CD8-positive, alpha-beta memory T cell (primary cell): ENCODE measurements at regions not wholly inside any gene's neighbourhood (a gene's known extent, or its start where the extent isn't known, plus 50 kb on each side); places are given as distances from the start of the nearest gene placed in this dataset.
"Not testable (repeated sequence)": the region's sequence is repeated elsewhere in the genome, so short reads cannot be mapped to it uniquely, and the experiment has no call there.

Experiments used
- CTCF ChIA-PET: fragments of 350-600 bp; sonication (Branson Sonifier 250); formaldehyde crosslinking; loops from one replicate; lab custom pipeline; 2021; ENCODE audit warnings: antibody characterized with exemption; lab: Charles Lee
- POLR2A ChIA-PET: fragments of 350-600 bp; sonication (Branson Sonifier 250); formaldehyde crosslinking; loops from one replicate; lab custom pipeline; 2021; ENCODE audit warnings: antibody characterized with exemption; lab: Charles Lee
- DNase-seq, 5 donors: peaks; one replicate each; pipeline versions ENCODE4 v3.0.0 to v3.0.0-alpha.2; 2020 to 2022; ENCODE audit warnings: mixed read lengths in 1 of 5
- H3K27ac ChIP-seq: one replicate; pipeline ENCODE4 v1.7.0; 2013; ENCODE audit warnings: low read depth, mild to moderate bottlenecking, low read length, moderate library complexity
- H3K27me3 ChIP-seq: 2 replicates; pipeline ENCODE4 v1.7.0; 2013; ENCODE audit warnings: low read length, mild to moderate bottlenecking; ENCODE audit not compliant: insufficient read depth, poor library complexity, severe bottlenecking
- H3K36me3 ChIP-seq: 2 replicates; pipeline ENCODE4 v1.7.0; 2013; ENCODE audit warnings: mild to moderate bottlenecking, low read length, moderate library complexity; ENCODE audit not compliant: insufficient read depth
- H3K4me1 ChIP-seq: 2 replicates; pipeline ENCODE4 v1.7.0; 2013; ENCODE audit warnings: mild to moderate bottlenecking, low read length, moderate library complexity; ENCODE audit not compliant: insufficient read depth
- H3K4me3 ChIP-seq: 2 replicates; pipeline ENCODE4 v1.7.0; 2013; ENCODE audit warnings: mild to moderate bottlenecking, low read length
- H3K9me3 ChIP-seq: 2 replicates; pipeline ENCODE4 v1.7.0; 2013; ENCODE audit warnings: mild to moderate bottlenecking, low read length
- H3K27ac Mint-ChIP-seq, 8 donors: one replicate each; pipeline ENCODE4 v1.8.0; 2020 to 2021; ENCODE audit warnings: mixed read lengths in 8 of 8, mild to moderate bottlenecking in 6 of 8, inconsistent platforms in 3 of 8, moderate library complexity in 3 of 8
- H3K27me3 Mint-ChIP-seq, 2 donors: one replicate each; pipeline ENCODE4 v1.8.0; 2020 to 2021; ENCODE audit warnings: mixed read lengths in 2 of 2, mild to moderate bottlenecking in 1 of 2, moderate library complexity in 1 of 2
- H3K36me3 Mint-ChIP-seq, 3 donors: one replicate each; pipeline ENCODE4 v1.8.0; 2020 to 2021; ENCODE audit warnings: mixed read lengths in 3 of 3, inconsistent platforms in 1 of 3, mild to moderate bottlenecking in 1 of 3
- H3K4me1 Mint-ChIP-seq, 3 donors: one replicate each; pipeline ENCODE4 v1.8.0; 2020 to 2021; ENCODE audit warnings: mixed read lengths in 3 of 3, inconsistent platforms in 1 of 3, mild to moderate bottlenecking in 1 of 3
- H3K4me3 Mint-ChIP-seq, 7 donors: one replicate each; pipeline ENCODE4 v1.8.0; 2020 to 2021; ENCODE audit warnings: mixed read lengths in 7 of 7, mild to moderate bottlenecking in 6 of 7, moderate library complexity in 4 of 7, inconsistent platforms in 2 of 7
- H3K9me3 Mint-ChIP-seq, 5 donors: one replicate each; pipeline ENCODE4 v1.8.0; 2020 to 2022; ENCODE audit warnings: mixed read lengths in 5 of 5, mild to moderate bottlenecking in 3 of 5, moderate library complexity in 2 of 5, inconsistent platforms in 1 of 5

DNA sequence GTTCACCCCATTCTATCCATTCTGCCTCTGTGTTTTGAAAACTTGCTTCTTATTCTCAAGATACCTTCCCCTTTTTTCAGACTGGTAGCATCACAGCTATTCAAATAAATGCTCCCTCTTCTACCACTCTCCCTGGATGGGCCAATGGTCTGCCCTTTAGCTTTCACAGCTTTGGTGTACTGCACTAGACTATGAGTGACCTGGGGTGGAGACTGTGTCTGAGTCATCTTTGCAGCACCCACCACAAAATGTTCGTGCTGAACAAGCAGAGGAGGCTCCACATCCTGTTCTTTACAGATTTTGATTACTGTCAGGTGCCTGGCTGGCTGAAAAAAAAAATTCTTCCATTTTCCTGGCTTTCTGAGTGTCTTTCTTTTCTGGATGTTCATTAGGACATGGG lies 1104.1 kb upstream of the TMEM132C start:
- H3K27ac Mint-ChIP-seq: peak overlapping the region in 7 of 8 donors; percentile 61 to 90 (median 84)
- no peaks in the 10 kb centered on the region for H3K36me3 Mint-ChIP-seq
- Histone ChIP-seq H3K27me3 (no peaks in the 10 kb centered on the region), H3K36me3 (no peaks in the 10 kb centered on the region), H3K9me3 (no peaks in the 10 kb centered on the region), H3K4me1 (peaks cover 22% of the 10 kb centered on the region), H3K27ac (peak overlapping the region; percentile 52), H3K4me3 (no peak overlapping the region)
- peak in 2 of 5 donors; percentile 53 to 80 for DNase-seq
- ChIA-PET CTCF (interaction anchor here (1.2 to 2.2 kb wide), 2 partner anchors 17 to 54 kb away, joined by 4 to 7 read pairs; no protein-coding TSS in a partner anchor), POLR2A (interaction anchor here (0.9 kb wide), 1 partner anchor 16 kb away, joined by 3 read pairs; no protein-coding TSS in a partner anchor)
- peaks cover 0 to 6% (median 4%) of the 10 kb centered on the region in 5 donors for H3K9me3 Mint-ChIP-seq
- peak overlapping the region in 5 of 7 donors; percentile 14 to 49 (median 41) for H3K4me3 Mint-ChIP-seq
- peaks cover 29 to 50% (median 32%) of the 10 kb centered on the region in 3 donors for H3K4me1 Mint-ChIP-seq
- peaks cover under 1 to 4% of the 10 kb centered on the region in 2 donors for H3K27me3 Mint-ChIP-seq

DNA sequence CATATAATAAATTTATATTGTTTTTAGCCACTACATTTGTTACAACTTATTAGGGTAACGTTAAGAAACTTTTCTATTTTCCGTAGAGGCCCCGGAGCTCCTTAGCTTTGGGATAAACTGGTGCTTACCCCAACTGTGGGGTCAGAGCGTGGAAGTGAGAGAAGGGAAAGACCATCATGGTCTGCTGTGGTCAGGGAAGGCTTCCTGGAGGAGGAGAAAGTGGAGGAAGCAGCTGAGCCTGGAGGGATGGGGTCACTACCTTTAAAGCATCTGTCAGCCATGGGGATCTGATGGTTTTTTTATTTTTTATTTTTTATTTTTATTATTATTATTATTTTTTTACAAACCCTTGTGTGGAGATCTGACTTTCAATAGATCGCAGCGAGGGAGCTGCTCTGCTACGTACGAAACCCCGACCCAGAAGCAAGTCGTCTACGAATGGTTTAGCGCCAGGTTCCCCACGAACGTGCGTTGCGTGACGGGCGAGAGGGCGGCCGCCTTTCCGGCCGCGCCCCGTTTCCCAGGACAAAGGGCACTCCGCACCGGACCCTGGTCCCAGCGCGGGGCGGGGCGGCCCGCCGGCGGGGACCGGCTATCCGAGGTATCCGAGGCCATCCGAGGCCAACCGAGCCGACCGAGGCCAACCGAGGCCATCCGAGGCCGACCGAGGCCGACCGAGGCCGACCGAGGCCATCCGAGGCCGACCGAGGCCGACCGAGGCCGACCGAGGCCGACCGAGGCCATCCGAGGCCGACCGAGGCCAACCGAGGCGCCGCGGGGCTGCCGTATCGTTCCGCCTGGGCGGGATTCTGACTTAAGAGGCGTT lies 1101.2 kb upstream of the TMEM132C start:
- H3K27me3 ChIP-seq: no peaks in the 10 kb centered on the region
- H3K4me3 ChIP-seq: no peak overlapping the region
- H3K27ac ChIP-seq: no peak overlapping the region
- no peaks in the 10 kb centered on the region for H3K9me3 ChIP-seq
- ChIA-PET CTCF (interaction anchor here (0.8 to 1.3 kb wide), 3 partner anchors 15 to 122 kb away, joined by 3 read pairs; no protein-coding TSS in a partner anchor), POLR2A (no interaction called here)
- no peaks in the 10 kb centered on the region for H3K36me3 ChIP-seq
- Mint-ChIP-seq H3K9me3 (peaks cover 0 to 5% (median 2%) of the 10 kb centered on the region in 5 donors), H3K27ac (peak overlapping the region; percentile 16 to 96 (median 84)), H3K36me3 (peaks cover 0 to 3% (median 0%) of the 10 kb centered on the region in 3 donors), H3K4me3 (peak overlapping the region; percentile 51 to 92 (median 83)), H3K27me3 (peaks cover 6 to 30% of the 10 kb centered on the region in 2 donors), H3K4me1 (peaks cover 29 to 50% (median 32%) of the 10 kb centered on the region in 3 donors)
- DNase-seq: peak; percentile 7 to 86 (median 79)
- H3K4me1 ChIP-seq: peaks cover 22% of the 10 kb centered on the region

DNA sequence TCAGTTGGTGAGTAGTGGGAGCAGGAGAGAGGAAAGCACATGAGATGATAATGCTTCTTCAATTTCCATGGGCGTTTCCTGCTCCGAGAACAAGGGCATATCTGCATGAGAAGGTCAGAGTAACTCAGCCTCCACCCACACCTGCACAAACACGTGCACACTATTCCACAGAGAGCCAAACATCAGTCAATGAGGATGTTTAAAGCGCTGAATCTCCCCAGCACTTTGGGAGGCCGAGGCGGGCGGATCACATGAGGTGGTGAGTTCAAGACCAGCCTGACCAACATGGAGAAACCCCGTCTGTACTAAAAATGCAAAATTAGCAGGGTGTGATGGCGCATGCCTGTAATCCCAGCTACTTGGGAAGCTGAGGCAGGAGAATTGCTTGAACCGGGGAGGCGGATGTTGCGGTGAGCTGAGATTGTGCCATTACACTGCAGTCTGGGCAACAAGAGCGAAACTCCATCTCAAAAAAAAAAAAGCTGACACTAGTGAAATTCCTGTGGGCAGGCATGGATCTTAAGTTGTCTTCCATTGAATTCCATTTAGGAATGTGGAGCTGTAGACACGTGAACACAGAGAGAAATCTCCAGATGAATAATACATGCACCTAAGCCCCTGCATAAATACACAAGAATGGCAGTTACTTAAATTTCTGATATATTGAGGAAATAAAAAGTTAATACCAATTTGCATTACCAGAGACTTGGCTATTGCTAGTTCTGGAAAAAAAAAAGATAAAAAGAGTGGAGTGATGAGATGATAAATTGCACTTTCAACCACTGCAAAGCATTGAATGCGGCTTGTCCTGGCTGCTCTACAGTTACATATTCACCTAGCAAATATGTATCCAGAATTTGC lies 1097.4 kb upstream of the TMEM132C start:
- peaks cover 17 to 36% of the 10 kb centered on the region in 2 donors for H3K27me3 Mint-ChIP-seq
- H3K36me3 Mint-ChIP-seq: peaks cover 0 to 3% (median 1%) of the 10 kb centered on the region in 3 donors
- peaks cover 5 to 12% (median 6%) of the 10 kb centered on the region in 3 donors for H3K4me1 Mint-ChIP-seq
- H3K4me3 Mint-ChIP-seq: peak overlapping the region in 2 of 7 donors; percentile 10 to 24
- no peak overlapping the region for H3K27ac Mint-ChIP-seq
- Histone ChIP-seq H3K4me3 (no peak overlapping the region), H3K4me1 (no peaks in the 10 kb centered on the region), H3K36me3 (no peaks in the 10 kb centered on the region), H3K27me3 (no peaks in the 10 kb centered on the region), H3K27ac (no peak overlapping the region), H3K9me3 (no peaks in the 10 kb centered on the region)
- ChIA-PET CTCF (no interaction called here), POLR2A (no interaction called here)
- H3K9me3 Mint-ChIP-seq: peaks cover 0 to 9% (median 2%) of the 10 kb centered on the region in 5 donors
- DNase-seq: no peak

- peaks cover 2 to 6% (median 4%) of the 10 kb centered on the region in 3 donors for H3K4me1 Mint-ChIP-seq
- Histone ChIP-seq H3K36me3 (no peaks in the 10 kb centered on the region), H3K4me1 (no peaks in the 10 kb centered on the region), H3K9me3 (no peaks in the 10 kb centered on the region), H3K4me3 (no peak overlapping the region), H3K27me3 (no peaks in the 10 kb centered on the region), H3K27ac (no peak overlapping the region)
- ChIA-PET POLR2A (no interaction called here), CTCF (no interaction called here)
- peaks cover 0 to 3% (median 1%) of the 10 kb centered on the region in 3 donors for H3K36me3 Mint-ChIP-seq
- H3K4me3 Mint-ChIP-seq: no peak overlapping the region
- peaks cover 17 to 36% of the 10 kb centered on the region in 2 donors for H3K27me3 Mint-ChIP-seq
- no peak for DNase-seq
- H3K9me3 Mint-ChIP-seq: peaks cover 0 to 9% (median 3%) of the 10 kb centered on the region in 5 donors
- no peak overlapping the region for H3K27ac Mint-ChIP-seq
Observed at GRCh38 chr12:127170226-127171180, 1096.5 kb upstream of the TMEM132C start.

DNA sequence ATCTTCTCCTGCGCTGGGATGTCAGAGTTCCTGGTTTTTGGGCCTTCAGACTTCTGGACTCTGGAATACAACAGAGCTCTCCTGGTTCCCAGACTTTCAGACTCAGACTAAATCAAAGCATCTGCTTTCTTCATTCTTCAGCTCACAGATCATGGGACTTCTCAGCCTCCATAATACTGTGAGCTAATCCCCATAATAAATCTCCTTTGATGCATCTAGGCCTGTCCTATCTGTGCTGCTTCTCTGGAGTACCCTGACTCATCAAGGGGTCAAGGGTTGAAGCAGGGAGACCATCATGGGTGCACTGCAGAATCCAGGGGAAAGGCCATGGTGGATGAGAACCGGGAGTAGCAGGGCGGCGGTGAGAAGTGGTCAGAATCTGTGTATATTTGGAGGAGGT lies 1094.1 kb upstream of the TMEM132C start:
- no peak overlapping the region for H3K4me3 ChIP-seq
- peaks cover 0 to 3% (median 3%) of the 10 kb centered on the region in 3 donors for H3K36me3 Mint-ChIP-seq
- H3K9me3 Mint-ChIP-seq: peaks cover 7 to 18% (median 10%) of the 10 kb centered on the region in 5 donors
- ChIA-PET CTCF (no interaction called here), POLR2A (no interaction called here)
- H3K27ac Mint-ChIP-seq: no peak overlapping the region
- H3K36me3 ChIP-seq: no peaks in the 10 kb centered on the region
- no peak overlapping the region for H3K4me3 Mint-ChIP-seq
- H3K27me3 ChIP-seq: no peaks in the 10 kb centered on the region
- H3K4me1 ChIP-seq: no peaks in the 10 kb centered on the region
- no peak for DNase-seq
- H3K27me3 Mint-ChIP-seq: peaks cover 16 to 32% of the 10 kb centered on the region in 2 donors
- H3K27ac ChIP-seq: no peak overlapping the region
- peaks cover 5% of the 10 kb centered on the region for H3K9me3 ChIP-seq
- no peaks in the 10 kb centered on the region for H3K4me1 Mint-ChIP-seq

DNA sequence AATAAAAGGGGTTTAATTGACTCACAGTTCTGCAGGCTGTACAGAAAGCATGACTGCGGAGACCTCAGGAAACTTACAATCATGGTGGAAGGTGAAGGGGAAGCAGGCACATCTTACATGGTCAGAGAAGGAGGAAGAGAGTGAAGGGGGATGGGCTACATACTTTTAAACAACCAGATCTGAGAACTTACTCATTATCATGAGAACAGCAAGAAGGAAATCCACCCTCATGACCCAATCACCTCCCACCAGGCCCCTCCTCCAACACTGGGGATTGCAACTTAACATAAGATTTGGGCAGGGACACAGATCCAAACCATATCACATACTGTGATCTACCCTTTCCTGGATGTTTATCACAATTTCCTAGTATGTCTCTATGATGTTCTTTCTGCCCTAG lies 1093.0 kb upstream of the TMEM132C start:
- CTCF ChIA-PET, POLR2A ChIA-PET: not testable (repeated sequence)
- peaks cover 7 to 21% (median 15%) of the 10 kb centered on the region in 5 donors for H3K9me3 Mint-ChIP-seq

DNA sequence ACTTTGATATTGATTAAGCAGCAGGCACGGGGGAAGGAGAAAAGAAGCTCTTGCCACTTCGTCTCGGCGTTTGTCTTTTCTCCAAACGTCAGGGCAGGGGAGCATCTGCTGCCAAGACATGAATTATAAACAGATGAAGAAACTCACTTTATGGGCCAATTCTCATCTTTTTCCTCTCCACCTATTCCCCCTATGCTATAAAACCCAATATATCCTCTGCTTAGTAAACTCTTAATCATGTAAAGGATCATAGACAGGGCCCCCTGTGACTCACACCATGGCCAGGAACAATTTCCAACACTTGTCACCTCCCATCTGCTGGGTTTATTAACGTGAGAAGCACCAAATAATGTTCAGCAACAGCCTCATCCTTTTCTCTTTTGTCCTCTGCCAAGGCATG lies 1092.1 kb upstream of the TMEM132C start:
- DNase-seq: no peak
- Mint-ChIP-seq H3K4me1 (no peaks in the 10 kb centered on the region), H3K9me3 (peaks cover 7 to 21% (median 15%) of the 10 kb centered on the region in 5 donors), H3K27me3 (peaks cover 13 to 14% of the 10 kb centered on the region in 2 donors), H3K4me3 (no peak overlapping the region), H3K36me3 (peaks cover 0 to 3% (median 0%) of the 10 kb centered on the region in 3 donors), H3K27ac (no peak overlapping the region)
- POLR2A ChIA-PET: no interaction called here
- Histone ChIP-seq H3K36me3 (no peaks in the 10 kb centered on the region), H3K9me3 (peaks cover 5% of the 10 kb centered on the region), H3K27me3 (no peaks in the 10 kb centered on the region), H3K4me3 (no peak overlapping the region), H3K4me1 (no peaks in the 10 kb centered on the region), H3K27ac (no peak overlapping the region)
- CTCF ChIA-PET: no interaction called here

More for the DNA sequence above, 1093.0 kb upstream of the TMEM132C start:
- not testable (repeated sequence) for H3K36me3 ChIP-seq, H3K4me3 ChIP-seq, H3K4me1 Mint-ChIP-seq, H3K9me3 ChIP-seq, H3K36me3 Mint-ChIP-seq, H3K4me3 Mint-ChIP-seq, H3K27me3 ChIP-seq, H3K27ac Mint-ChIP-seq, H3K27ac ChIP-seq, H3K4me1 ChIP-seq, DNase-seq
- peaks cover 13 to 23% of the 10 kb centered on the region in 2 donors for H3K27me3 Mint-ChIP-seq
